ENCODE measurements at regions not wholly inside any gene's neighbourhood (a gene's known extent, or its start where the extent isn't known, plus 50 kb on each side); places are given as distances from the start of the nearest gene placed in this dataset.

GRCh38 chr5:67824852-67825251 lies 390.7 kb upstream of the PIK3R1 start:
- TF ChIP-seq PAX8 (IDR thresholded peaks at IDR 0.05) (no peak), RAD21 (IDR thresholded peaks at IDR 0.05; ENCODE audit: insufficient read depth, low read depth, low read length) (no peak), HCFC1 (IDR thresholded peaks at IDR 0.05; ENCODE audit: low read length) (no peak), PRDM15 (CRISPR knock-in tag; IDR thresholded peaks at IDR 0.05) (no peak), MTA3 (IDR thresholded peaks at IDR 0.05; ENCODE audit: borderline replicate concordance, low read length) (no peak)
- TF ChIP-seq, protein P1, sequence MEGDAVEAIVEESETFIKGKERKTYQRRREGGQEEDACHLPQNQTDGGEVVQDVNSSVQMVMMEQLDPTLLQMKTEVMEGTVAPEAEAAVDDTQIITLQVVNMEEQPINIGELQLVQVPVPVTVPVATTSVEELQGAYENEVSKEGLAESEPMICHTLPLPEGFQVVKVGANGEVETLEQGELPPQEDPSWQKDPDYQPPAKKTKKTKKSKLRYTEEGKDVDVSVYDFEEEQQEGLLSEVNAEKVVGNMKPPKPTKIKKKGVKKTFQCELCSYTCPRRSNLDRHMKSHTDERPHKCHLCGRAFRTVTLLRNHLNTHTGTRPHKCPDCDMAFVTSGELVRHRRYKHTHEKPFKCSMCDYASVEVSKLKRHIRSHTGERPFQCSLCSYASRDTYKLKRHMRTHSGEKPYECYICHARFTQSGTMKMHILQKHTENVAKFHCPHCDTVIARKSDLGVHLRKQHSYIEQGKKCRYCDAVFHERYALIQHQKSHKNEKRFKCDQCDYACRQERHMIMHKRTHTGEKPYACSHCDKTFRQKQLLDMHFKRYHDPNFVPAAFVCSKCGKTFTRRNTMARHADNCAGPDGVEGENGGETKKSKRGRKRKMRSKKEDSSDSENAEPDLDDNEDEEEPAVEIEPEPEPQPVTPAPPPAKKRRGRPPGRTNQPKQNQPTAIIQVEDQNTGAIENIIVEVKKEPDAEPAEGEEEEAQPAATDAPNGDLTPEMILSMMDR (IDR thresholded peaks at IDR 0.05 in 2 of 3, conservative IDR thresholded peaks at IDR 0.05 in 1 of 3; ENCODE audit: control insufficient read depth in 2 of 3, extremely low read depth in 1 of 3, insufficient read depth in 1 of 3, low read depth in 3 of 3, low read length in 3 of 3) = no peak
